ENCODE measurements at regions not wholly inside any gene's neighbourhood (a gene's known extent, or its start where the extent isn't known, plus 50 kb on each side); places are given as distances from the start of the nearest gene placed in this dataset.
"Not testable (repeated sequence)": the region's sequence is repeated elsewhere in the genome, so short reads cannot be mapped to it uniquely, and the experiment has no call there.

DNA sequence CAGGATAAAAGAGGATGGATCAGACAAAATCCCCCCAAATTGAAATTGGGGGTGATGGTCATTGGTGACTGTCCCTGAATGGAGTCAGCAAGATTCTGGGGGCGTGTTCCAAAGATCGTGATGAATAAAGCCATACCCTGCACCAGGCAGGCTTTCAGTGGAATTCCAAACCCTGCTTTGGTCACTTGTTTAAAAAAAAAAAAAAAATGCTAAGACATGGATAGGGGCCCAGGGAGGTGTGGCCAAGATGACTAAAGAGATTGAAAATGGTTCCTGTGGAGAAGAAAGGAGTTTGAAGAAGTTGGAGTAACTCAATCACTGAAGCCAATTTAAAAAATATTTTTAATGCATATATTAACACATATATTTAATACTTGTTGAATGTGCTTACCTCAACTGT is 161.4 kb upstream of the KCNG1 start:
- DNase-seq: no peak

DNA sequence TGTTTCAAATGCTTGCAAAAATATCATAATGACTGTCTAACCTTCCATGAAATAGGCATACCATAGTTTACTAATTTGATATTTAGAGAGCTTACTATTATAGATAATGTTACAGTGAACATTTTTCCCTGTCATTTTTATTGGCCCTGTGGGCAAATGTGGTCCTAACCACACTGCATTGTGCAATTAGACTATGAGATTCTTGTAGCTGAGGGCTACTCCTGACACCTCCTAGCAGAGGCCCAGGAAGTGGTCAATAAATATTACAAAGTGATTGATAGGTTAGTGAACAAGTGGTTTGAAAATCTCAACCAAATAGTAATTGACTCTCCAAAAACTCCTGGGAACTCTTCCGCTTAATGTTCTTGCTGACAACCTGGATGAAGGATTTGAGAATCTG is 160.5 kb upstream of the KCNG1 start:
- no peak for DNase-seq

DNA sequence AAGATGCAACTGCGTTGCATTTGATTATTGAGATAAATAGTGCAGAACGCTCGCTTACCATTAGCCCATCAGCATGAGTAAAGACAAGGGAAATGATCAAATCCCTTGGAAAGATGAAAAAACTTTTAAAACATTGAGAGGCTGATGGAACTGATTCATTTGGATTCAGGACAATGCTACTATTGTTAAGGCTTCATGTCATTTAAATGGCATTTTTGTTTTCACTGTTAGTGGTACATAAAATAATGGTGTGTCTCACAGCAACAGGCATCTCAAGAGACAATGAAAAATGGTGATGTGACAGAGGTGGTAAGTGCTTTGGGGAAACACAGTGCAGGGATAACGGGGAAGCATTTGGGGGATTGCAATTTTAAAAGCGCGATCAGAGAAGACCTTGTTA is 159.7 kb upstream of the KCNG1 start:
- DNase-seq: no peak

DNA sequence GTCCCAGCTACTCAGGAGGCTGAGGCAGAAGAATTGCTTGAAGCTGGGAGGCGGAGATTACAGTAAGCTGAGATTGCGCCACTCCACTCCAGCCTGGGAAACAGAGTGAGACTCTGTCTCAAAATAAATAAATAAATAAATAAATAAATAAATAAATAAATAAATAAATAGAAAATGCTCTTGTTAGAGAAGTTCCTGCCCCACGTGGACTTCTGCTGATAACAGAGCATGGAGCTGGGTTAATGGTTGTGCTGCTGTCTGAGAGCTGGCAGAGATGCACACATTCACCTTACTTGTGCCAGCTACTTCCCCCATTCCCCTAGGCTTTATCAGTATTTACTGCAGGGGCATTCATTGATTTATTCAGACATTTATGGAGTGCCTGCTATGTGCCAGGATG is 155.2 kb upstream of the KCNG1 start:
- no peak for DNase-seq

DNA sequence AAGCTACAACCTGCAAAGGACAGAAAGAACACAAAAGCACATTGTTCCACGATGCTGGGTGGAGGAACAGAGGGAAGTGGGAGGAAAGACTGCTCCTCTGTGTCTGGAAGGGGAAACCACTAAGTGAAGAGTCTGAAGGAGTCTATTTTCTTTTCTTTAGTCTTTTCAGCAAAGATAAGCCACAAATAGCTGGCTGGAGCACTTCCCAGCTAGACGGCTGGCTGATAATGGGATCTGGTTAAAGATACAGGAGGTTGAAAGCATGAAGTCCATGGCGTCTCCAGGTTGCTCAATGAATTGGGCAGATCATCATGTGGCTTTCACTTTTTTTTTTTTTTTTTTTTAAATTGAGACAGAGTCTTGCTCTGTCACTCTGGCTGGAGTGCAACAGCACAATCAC is 154.0 kb upstream of the KCNG1 start:
- no peak for DNase-seq

DNA sequence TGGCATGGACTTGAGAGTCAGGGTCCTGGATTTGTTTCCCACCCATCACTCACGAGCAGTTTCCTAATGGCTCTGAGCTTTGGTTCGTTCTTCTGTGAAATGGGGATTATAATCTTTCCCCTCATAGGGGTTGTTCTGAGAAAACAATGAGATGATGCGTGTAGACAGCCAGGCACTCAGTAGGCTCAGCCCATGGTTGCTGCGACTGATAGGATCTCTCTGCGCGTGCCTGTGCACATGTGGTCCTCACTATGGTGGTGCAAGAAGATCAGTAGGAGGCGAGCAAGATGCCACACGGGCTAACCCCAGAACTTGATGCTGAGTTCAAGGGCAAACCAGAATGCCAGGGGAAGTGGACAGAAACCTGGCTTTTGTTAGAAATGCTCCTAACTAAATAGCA is 153.5 kb upstream of the KCNG1 start:
- DNase-seq: no peak

DNA sequence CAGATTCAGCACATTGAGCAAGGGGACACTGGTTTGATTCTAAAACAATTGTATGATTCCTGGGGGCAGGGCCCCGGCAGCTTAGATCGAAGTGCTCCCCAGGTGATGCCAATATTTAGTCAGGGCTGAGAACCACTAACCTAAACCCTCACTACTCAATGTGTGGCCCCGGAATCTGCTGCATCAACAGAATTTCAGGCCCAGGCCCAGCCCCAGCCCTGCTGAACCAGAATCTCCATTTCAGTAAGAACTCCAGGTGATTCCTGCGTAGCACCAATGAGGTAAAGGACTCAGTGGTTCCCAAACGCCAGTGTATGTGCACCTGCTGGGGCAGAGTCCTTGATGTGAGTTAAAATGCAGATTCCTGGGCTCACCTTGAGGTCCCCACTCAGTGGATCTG is 152.8 kb upstream of the KCNG1 start:
- DNase-seq: no peak

DNA sequence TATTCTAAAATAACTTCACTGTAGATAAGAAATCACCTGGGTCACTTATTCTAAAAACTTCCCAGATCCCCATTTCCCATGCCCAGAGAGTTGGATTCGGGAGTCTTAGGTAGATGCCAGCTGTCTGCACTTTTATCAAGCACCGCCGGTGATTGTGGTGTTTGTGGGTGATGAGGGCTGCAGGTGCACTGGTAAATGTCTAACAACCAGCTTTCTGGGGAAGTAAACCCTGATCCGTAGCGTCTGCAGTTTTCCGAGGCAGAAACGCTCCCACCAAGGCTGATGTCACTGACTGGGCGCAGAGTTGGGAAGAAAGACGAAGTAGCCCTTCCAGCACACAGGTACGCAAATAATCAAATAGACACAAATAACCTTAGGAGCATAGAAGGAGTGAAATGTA is 152.2 kb upstream of the KCNG1 start:
- no peak for DNase-seq

DNA sequence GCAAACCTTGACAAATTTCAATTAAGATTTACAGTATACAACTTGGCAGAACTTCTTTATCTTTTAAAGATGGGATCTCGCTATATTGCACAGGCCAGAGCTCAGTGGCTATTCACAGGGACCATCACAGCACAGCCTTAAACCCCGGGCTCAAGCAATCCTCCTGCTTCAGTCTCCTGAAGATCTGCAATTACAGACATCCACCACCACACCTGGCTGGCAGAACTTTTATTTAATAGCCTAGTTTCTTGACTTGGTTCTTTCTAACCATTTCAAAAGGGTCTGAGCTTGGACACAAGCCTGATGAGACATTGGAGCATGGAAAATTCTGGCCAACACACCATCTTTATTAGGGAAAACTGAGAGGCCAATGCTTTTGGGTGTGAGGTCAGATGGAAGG is 151.6 kb upstream of the KCNG1 start:
- DNase-seq: no peak

DNA sequence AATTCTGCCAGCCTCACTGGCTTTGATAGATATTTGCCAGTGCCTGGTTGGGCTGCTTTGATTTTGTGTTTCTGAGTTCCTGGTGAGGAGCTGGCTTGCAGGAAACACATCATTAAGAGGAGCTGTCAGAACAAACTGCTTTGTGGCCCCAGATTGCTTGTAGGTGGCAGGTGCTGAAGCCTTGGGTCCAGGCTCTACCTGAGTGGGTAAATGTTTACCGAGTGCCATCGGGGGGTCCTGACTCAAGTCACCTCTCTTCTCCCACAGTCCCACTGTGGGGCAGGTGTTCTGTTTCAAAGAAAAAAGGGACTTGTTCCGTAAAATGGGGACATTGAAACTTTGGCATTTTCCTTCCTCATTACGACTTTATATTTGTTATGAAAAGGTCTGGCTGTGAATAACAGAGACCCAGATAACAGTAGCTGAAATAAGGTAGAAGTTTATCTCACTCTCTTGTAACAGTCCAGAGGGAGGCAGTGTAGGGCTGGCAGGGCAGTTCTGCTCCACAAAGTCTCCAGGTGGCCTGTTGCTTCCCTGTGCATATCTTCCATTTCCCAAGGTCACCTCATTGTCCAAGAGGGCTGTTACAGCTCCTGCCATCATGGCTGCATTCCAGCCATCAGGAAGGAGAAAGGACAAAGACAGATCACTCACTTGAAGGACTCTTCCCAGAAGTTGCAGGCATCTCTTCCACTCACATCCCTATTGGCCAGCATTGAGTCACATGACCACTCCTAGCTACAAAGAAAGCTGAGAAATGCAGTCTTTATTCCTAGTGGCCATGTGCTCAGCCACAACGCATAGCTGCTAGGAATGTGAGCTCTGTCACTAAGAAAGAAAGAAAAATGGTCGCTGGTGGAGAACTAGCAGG is 149.9 kb upstream of the KCNG1 start:
- DNase-seq: no peak

DNA sequence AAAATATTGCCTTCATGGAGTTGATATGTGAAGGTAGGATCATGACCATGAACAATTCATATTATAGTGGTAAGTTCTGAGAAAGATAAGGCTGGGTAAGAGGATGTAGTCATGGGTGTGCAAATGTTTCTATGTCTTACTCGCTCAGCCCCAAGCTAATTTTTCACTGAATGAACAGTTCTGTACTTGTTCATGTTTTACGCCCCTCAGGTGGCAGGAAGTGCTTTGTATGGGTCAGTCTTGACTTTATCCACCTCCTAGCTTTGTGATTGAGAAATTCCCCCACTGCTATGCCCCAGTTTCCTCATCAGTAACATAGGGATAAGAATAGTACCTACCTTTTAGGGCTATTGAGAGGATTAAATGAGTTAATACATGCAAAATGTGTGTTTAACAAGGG is 148.2 kb upstream of the KCNG1 start:
- no peak for DNase-seq

DNA sequence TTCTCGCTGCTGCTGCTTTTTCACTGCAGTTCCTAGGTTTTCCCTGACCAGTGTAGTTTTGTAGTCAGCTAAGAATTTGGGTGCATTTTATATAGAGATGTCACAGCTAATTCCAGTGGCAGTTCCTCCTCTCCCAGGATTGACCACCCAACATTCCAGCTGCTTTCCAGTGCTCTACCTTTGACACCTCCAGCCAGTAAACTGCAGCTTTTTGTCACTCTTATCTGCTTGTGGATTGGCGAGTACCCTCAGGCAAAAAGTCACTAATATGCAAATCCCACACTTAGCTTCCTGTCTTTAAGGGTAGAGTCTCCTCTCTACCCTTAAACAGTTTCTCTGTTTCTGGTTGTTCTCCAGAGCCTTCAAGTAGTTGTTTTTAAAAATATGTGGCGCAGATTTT is 146.9 kb upstream of the KCNG1 start:
- no peak for DNase-seq

DNA sequence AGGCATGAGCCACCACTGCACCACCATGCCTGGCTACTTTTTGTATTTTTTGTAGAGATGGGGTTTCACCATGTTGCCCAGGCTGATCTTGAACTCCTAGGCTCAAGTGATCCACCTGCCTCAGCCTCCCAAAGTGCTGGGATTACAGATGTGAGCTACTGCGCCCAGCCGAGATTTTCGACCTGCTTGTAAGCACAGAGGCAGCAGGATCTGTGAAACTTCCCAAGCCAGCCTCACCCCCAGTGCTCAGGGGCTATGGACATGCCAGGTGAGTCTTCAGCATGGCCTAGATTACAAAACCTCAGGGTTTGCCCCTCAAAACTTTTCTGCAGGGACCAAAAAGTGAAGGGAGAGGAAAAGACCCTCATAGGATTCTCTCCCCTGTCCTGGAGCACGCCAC is 145.0 kb upstream of the KCNG1 start:
- not testable (repeated sequence) for DNase-seq

DNA sequence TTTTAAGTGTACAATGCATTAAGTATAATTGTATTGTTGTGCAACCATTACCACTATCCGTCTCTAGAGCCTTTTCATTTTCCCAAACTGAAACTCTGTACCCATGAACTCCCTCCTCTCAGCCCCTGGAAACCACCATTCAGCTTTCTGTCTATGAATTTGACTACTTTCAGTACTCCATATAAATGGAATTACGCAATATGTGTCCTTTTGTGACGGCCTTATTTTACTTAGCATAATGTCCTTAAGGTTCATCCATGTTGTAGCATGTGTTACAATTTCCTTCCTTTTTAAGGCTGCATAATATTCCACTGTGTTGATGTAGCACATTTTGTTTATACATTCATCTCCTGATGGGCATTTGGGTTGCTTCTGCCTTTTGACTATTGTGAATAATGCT is 143.6 kb upstream of the KCNG1 start:
- DNase-seq: no peak

DNA sequence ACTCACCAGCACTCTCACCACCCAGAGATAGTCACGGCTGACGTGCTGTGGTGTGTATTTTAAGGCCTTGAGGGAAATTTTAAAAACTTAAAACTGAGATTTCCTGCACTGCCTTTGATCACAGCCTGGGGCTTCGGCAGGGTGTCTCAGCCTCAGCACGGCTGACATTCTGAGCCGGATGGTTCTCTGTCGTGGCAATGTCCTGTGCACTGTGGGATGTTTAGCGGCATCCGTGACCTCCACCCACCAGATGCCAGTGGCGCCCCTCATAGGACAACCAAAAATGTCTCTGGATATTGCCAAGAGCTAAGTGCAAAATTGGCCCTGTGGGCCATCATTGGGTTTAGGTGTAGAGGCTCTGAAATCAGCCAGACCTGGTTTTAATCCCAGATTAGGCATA is 142.2 kb upstream of the KCNG1 start:
- DNase-seq: no peak

DNA sequence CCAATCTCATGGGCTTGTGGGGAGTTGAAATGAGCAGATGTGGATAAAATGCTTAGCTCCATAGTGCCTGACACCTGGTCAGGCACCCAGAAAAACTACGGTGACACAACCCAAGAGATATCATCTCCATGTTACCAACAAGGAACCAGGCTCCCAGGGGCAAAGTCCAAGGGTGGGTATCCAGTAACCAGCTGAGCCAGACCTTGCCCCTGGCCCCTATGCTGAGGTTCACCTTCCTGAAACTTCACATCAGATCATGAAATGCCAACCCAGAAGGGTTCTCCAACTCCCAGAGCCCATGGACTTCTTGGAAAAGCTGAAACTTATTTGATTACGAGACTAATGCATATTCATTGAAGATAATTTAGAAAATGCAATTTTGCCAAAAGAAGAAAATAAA is 141.8 kb upstream of the KCNG1 start:
- no peak for DNase-seq

DNA sequence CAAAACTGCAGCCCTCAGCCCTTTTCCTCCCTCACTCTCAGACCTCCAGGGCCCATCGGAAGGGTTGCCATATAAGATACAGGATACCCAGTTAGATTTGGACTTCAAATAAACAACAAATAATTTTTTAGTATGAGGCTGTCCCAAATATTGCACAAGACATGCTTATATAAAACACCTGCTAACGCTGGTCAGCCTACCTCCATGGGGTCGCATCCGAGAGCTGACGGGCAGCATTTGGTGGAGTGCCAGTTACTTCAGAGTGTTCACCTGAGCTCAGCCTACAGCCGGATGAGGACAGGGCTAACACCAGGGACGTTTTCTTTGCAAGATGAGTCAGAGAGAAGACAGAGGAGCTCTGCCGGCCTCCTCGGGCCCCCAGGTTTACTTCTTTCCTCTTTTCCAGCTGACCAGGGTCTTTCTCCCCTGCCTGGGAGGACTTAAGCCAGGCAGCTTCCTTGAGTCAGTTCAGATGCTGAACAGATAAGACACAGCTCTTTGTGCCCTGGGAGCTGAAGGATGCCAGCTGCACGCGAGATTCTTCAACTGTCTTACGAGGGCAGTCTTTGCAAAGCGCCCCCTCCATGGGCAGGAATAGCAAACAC is 141.2 kb upstream of the KCNG1 start:
- no peak for DNase-seq

DNA sequence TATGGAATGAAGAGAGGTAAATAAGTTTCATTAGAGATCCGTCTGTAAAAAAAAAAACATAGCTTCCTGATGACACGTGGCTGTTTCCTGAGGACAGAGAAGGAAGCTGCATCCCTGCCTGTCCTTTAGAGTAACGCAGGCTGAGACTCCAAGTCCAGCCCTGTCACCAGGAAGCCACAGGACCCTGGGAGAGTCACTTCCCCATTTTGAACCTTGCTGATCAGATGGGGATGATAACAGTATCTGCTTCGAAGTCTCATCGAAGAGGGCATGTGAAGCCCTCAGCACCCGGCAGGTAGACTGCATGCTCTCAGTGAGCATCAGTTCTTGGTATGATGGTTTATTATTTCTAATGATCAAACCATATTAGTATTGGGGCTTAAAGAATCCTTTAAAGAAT is 139.1 kb upstream of the KCNG1 start:
- no peak for DNase-seq

DNA sequence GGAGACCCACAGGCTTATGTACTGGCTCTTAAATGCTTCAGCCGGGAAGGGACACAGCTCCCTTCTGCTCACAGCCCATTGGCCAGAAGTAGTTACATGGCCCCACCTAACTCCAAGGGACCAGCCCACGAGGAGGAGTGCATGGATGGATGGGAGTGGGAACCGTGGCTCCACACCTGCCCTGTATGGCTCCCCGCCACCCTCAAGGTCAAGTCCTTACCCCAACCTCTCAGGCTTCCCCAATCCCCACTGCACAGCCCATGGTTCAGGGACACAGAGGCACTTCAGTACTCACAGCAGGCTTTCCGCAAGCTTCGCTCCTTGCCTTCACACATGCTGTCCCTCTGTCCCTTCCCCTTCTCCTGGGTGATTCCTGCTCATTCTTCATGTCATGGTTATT is 137.9 kb upstream of the KCNG1 start:
- DNase-seq: no peak

DNA sequence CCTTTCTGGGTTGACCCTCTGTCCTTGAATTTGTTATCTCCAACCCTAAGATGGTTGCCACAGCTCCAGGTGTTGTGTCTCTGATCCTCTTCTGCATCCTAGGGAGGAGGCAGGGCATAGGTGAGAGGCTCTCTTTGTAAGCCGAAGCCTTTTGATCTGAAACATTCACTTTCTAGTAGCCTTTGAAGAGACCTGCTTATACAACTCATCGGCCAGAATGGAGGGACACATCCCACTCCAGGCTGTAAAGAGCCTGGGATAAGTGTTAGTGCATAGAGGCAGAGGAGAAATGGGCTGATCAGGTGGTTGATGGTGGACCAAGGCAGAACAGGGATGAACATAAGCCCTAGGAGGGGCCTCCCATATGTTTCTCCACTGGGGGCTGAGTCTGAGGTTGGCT is 137.1 kb upstream of the KCNG1 start:
- DNase-seq: no peak

DNA sequence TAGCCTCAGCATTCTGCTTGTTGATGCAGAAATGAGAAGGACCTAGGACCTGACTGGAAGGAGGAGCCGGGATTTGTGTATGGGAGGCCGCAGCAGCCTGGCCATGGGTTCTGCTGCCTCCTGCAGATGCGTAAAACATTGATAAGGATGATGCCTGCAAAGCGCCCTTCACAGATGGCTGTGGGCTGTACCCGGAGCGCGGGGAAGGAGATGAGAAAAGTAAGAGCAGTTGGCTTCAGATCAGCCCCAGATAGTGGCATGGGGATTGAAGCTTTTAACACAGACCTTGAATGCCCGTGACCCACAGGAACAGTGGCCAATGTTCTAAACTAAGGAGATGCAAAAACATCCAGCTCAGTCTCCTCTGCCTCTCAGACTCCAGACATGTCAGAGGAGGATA is 136.4 kb upstream of the KCNG1 start:
- DNase-seq: no peak

DNA sequence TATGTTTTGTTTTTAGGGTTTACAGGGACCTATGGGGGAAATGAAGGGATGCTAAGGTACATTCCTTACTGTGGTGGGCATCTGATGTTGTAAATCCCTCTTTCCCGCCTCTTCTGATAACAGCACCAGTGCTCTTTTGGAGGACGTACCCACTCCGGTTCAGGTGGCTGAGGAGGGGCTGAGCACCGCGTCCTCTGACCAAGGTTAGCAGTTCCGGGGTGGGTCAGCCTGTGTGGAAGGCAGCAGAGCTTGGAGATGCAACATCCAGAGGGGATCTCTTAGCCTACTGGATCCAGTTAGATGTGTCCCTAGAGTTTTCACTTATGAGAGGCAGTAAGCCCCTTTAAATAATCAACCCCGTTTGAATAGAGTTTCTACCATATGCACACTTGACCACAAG is 135.3 kb upstream of the KCNG1 start:
- DNase-seq: no peak

DNA sequence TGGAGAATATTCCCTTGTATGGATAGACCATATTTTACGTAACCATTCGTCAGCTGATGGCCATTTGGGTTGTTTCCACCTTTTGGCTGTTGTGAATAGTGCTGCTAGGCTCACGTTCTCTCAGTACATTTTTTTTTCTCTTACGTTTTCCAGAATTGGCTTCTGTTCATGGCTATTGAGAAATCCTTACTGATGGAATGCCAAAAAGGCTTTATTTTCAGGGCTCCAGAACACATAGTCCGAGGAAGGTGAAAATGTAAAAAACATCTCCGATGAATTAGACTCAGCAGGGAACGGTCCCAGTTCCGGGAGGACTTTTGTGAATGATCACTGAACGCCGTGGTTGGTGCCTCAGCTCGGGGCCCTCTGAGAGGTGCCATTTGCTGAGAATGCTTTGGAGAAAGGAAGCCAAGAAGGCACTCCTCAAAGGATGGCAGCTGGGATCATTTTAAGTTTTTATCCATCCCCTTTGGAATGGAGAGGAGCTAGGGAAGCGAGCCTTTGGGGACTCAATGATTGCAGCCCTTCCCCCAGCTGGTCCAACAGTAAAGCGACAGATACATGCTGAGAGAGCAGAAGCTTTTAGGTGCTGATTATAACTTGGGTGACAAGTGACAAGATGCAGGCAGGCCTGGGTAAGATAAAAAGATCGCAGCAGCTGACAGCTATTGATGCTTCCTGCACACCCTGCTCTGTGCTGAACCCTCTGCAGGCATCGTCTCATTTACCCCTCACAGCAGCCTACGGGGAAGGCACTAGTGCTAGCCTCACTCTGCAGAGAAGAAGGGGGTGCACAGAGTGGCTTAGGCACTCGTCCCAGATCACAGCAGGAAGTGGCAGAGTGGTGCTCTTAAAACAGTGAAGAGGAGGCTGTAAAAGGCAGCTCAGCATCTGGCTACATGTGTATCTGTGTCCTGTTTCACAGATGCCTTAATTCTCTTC is 133.4 kb upstream of the KCNG1 start:
- DNase-seq: no peak

Measured in inflammatory macrophage (primary cell).